Skin of body (tissue), 1 donor: ENCODE measurements at regions not wholly inside any gene's neighbourhood (a gene's known extent, or its start where the extent isn't known, plus 50 kb on each side); places are given as distances from the start of the nearest gene placed in this dataset.

Experiments
- DNase-seq: peaks from one replicate; lab custom pipeline; 2025; lab: John Stamatoyannopoulos, UW

GRCh38 chr6:121499666-121500065 lies 64.2 kb downstream of the GJA1 start:
- no peak for DNase-seq

DNA sequence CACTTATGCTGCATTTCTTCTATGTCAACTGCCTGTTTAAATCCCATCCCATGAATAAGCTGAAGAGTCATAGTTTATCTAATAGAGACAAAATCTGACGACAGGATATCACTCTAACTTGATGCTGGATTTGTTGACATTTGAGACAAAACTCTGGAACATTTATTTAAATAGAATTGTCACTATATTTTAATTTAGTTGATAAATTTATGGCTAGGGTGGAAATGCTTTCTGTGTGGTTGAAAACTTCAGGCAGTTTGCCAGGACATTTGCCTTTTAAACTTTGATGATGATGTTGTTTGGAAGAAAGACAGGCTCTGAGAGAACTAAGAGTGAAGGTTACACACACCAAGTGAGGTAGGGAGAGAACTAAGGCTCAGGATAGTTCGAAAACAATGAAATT lies 68.1 kb downstream of the GJA1 start:
- no peak for DNase-seq

GRCh38 chr6:121504227-121504626 lies 68.8 kb downstream of the GJA1 start:
- DNase-seq, result peak; percentile 21

GRCh38 chr6:121505284-121505683 lies 69.8 kb downstream of the GJA1 start:
- no peak for DNase-seq

DNA sequence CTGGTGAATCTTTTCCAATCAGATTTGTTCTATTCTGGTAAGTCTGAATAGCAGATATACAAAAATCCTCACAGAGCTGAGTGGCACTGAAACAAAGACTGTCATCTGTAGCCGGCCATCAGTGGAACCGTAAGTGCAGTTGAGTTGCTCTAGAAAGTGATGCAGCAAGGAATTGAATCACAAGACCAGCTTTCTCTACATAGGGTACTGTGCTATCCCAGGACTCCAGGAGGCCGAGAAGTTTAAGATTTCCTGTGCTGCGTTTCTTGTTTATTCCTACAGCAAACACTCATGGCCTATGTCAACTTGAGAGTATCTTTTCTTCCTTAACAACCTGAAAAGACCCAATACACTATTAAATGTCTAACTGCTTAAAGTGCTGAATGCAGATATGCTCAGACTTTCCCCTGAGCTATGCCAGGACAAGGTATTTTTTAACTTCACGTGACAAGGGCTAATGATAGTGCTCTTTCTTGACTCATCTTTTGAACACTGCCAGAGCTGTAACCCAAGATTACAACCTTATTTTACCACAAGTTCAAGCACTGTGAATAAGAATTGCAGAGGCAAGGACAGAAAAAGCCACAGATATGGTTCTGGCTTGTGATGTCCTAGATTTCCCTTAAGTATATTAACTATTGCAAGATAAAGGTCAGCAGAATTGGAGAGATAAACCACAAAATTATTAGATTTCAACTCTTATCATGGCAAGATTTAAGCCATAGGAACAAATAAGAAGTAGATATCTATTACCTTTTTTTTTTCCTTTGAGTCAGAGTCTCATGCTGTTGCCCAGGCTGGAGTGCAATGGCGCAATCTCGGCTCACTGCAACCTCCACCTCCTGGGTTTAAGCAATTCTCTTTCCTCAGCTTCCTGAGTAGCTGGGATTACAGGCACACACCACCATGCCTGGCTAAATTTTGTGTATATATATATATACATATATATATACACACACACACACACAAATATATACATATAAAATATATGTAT lies 71.6 kb downstream of the GJA1 start:
- no peak for DNase-seq

DNA sequence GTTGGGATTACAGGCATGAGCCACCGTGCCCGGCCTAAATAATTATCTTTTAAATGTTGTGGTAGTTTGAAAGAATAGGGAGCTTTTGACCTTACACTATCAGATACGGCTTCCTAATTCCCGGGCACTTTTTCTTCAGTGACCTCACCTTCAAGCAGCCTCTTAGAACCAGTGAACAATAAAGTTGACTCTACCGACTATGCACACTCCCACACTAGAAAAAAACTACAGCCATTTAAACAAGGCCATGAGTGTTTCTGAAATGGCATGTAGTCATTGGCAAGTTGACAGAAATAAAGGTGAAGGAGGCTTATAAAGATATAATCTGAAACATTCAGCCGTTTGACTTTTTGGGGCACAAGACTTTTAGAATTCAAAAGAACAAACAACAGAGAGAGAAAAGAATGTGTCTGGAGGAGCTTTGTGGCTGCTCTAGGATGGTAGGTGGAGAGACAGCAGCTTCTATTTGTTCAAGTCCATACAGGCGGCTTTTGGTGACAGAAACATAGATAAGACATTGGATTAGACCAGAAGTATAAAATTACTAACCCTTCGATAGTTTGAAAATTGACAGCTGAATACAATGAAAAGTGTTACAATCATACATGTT lies 75.2 kb downstream of the GJA1 start:
- no peak for DNase-seq

DNA sequence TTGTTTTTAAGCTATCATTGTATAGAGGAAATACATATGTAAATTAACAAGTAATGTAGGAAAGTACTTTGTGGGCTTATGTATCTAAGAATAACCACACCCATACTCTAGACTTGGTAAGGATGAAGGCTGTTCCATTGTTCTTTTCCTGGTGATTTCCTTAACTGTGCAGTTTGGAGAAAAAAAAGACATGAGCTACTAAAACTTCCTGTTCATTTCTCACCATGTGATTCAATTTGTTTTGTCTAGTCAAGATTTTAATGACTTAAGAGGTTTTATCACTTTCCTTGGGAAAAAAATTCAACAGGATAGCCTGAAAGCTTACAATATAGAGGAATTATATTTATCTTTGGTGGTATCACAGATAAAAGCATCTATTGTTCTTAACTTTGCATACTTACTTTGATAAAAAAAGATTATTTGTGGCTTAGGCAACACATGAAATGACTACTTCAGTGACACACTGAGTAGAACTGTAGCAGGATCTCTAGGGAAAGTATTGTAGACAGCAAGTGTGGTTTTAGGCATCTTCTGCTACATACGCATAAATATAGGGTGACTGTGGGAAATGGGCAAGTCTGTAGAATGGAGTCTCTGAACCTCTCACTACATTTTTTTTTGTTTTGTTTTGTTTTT lies 80.3 kb downstream of the GJA1 start:
- no peak for DNase-seq

GRCh38 chr6:121516331-121516730 lies 80.9 kb downstream of the GJA1 start:
- no peak for DNase-seq

- DNase-seq, result peak; percentile 13
Measured at GRCh38 chr6:121520337-121521163, 85.1 kb downstream of the GJA1 start.

- no peak for DNase-seq
Measured at GRCh38 chr6:121521164-121521555, 85.7 kb downstream of the GJA1 start.

- no peak for DNase-seq
Measured at GRCh38 chr6:121522265-121522664, 86.8 kb downstream of the GJA1 start.

DNA sequence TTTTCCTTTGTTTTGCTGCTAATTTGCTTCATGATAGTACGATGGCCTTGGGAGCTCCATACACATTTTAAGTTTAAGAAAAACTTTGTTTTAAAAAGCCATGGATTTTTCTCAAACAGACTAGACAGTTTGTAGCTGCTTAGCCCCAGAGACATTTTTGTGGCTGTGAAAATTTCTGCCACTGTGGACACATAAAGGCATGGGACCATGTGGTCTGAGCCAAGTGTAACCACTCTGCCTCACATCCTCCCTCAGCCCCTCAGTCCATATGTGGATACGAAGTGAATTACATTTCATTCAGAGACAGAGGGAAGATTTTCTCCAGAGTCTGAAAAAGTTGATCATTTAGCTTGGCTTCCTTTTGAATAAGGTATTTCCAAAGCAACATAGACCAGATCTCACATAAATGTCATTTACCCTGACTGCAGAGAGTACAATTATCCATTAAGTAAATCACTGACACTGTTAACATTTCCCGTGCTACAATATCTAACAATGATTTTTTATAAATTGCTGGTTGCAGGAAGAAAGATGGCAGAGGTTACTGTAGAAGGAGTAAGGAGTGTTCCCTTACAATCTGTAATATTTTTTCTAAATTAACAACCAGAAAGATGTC lies 87.4 kb downstream of the GJA1 start:
- DNase-seq, result no peak

DNA sequence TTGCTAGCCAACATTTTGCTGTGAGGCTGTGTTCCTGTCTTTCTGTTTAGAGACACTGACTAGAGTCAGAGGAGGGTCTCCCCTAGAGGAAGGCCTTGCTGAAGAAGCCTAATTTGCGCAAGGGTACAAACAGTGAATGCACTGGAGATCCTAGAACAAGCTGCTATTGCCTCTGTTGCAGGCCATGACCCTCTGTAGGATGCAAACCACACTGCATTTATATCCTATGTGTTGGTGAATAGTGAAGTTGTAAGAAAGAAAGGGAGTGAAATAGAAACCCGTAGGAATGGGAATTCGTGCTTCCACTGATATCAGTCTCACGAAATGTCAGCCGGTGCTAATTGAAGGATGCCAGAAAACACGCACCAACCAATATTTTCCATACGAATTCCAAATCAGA lies 88.2 kb downstream of the GJA1 start:
- no peak for DNase-seq

DNA sequence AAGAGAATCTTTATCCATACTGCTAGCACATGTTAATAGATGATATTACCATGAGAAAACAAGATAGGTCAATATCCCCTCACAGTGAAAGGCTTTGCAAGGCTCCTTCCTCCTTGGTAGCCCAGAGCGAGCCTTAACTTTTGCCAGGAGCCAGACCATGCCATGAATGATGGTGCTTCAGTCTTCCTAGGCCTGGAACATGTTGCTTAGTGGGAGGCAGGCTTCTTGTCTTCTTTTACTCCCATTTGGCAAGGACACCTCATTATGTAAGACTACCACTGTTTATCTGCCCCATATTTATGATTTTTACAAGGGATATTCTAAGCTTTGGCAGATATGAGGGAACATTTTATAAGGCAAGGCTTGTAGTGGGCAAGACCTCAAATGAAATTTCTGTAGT lies 90.8 kb downstream of the GJA1 start:
- no peak for DNase-seq

DNA sequence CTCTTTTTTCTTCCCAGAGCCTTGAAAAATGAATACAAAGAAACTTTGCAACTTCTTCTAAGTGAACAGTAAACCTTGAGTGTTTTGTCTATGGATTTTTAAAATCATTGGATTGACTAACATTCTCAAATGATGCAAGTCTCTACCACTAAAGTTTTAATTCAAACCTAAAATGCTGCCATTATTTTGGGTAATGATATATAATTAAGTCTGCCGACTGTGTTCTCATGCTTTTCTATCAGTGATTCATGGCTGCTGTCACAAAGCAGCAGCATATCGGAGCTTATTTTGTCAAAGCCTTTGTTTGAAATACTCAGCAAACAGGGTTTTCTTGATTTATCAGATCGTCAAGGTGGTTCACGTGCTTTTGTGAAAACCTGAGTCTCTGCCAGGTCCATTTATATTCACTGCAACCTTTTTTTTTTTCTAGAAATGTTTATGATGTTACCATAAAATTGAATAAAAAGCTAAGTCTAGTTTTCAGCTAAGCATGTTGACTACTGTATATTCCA lies 96.3 kb downstream of the GJA1 start:
- DNase-seq, result no peak

GRCh38 chr6:121533321-121533841 lies 97.9 kb downstream of the GJA1 start:
- no peak for DNase-seq

DNA sequence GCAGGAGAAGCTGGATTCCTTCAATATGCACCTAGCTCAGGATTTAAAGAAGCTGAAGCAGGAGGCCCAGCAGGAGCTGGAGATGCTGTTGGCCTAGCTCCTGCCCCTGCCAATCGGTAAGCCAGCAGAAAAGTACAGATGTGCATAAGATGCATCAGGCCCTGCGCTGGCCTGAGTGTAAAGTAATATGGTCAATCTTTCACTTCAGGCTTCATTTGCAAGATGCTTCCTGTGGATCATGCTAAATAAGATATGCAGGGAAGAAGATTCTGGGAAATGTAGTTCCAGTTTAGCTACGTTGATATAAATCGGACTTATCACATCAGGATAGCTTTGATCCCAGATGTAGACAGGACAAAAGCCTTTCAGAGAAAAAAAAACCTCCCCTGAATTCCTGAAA lies 100.3 kb downstream of the GJA1 start:
- no peak for DNase-seq

DNA sequence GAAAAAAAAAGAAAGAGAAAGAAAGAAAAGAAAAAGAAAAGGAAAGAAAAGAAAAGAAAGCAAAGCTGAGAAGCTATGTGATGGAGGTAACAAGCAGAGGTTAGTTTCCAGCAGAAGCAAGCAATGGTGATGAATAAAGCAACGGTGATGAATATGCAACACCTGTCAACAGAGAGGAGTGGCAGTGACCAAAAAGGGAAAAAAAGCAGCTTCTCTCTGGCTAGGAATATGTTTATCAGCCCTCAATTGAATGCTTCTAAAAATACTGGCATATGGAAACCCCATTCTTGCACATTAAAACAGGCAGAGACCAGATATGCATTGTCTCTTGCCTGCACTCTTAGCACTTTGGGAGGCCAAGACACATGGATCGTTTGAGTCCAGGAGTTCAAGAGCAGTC lies 100.9 kb downstream of the GJA1 start:
- DNase-seq, result no peak

GRCh38 chr6:121539439-121539838 lies 104.0 kb downstream of the GJA1 start:
- peak; percentile 34 for DNase-seq

DNA sequence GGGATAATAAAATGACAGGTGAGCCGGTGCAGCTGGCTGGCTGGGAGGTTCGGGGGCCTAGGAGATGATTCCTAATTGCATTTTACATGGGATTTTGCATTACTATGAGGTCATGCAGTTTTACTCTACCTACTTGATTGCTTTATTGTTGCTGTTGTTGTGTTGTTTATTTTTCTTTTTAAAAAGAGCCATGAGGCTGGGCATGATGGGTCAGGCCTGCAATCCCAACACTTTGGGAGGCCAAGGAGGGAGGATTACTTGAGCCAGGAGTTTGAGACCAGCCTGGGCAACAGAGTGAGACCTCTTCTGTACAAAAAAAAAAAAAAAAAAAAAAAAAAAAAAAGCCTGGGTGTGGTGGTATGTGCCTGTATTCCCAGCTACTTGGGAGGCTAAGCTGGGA lies 104.8 kb downstream of the GJA1 start:
- no peak for DNase-seq

DNA sequence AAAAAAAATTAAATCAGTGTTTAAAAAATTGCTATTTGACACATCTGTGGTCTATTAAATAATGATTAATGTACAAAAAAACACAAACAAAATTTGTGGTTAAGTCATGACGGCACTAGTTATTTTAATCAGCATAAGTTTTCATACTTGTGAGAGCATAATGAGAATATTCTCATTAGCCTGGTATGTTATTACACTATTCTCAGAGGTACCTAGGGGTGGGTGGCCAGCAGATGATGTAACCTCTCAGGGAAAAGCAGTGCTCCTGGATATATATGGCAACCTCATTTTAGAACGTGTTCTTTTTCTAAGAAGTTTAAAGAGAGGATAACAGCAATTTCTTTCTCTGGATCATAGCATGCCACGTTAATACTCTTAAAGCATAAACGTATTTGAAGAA lies 109.2 kb downstream of the GJA1 start:
- DNase-seq, result peak; percentile 14
